ENCODE measurements at regions not wholly inside any gene's neighbourhood (a gene's known extent, or its start where the extent isn't known, plus 50 kb on each side); places are given as distances from the start of the nearest gene placed in this dataset.

DNA sequence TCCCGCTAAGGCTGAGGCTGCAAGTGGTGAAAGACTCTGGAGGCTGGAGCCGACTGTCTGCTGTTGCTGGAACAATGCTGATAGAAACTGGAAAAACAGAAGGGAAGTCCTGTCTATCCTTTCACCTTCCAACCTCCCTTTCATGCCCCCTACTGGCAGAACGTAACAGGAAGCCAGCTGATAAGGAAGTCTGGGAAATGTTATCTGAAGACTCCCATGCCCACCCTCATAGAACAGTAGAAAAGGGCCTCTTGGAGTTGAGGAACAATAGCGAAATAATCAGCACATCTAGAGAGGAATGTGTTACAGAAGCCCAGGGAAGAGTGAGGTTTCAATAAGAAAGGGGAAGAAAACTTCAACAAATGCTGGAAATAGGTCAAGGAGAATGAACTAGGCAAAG, 117.1 kb upstream of the DKK2 start:
- TF ChIP-seq, protein P1, sequence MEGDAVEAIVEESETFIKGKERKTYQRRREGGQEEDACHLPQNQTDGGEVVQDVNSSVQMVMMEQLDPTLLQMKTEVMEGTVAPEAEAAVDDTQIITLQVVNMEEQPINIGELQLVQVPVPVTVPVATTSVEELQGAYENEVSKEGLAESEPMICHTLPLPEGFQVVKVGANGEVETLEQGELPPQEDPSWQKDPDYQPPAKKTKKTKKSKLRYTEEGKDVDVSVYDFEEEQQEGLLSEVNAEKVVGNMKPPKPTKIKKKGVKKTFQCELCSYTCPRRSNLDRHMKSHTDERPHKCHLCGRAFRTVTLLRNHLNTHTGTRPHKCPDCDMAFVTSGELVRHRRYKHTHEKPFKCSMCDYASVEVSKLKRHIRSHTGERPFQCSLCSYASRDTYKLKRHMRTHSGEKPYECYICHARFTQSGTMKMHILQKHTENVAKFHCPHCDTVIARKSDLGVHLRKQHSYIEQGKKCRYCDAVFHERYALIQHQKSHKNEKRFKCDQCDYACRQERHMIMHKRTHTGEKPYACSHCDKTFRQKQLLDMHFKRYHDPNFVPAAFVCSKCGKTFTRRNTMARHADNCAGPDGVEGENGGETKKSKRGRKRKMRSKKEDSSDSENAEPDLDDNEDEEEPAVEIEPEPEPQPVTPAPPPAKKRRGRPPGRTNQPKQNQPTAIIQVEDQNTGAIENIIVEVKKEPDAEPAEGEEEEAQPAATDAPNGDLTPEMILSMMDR (conservative IDR thresholded peaks at IDR 0.05; ENCODE audit: low read length): peak; percentile 54
- no peak for TF ChIP-seq EZH2phosphoT487 (IDR thresholded peaks at IDR 0.05; ENCODE audit: borderline replicate concordance)

Measured in Loucy (cell line).